GM19463 (cell line): ENCODE measurements at regions not wholly inside any gene's neighbourhood (a gene's known extent, or its start where the extent isn't known, plus 50 kb on each side); places are given as distances from the start of the nearest gene placed in this dataset.

Experiments
- ATAC-seq: cut with Tn5 transposase; IDR thresholded peaks from one replicate; pipeline ENCODE4 v1.9.1; 2021; ENCODE audit warnings: mild to moderate bottlenecking, moderate library complexity; ENCODE audit not compliant: unreplicated experiment

- no peak for ATAC-seq
Measured at GRCh38 chr5:54774281-54775170, 210.9 kb downstream of the ESM1 start.

GRCh38 chr5:54772684-54773083, 212.7 kb downstream of the ESM1 start:
- no peak for ATAC-seq

- no peak for ATAC-seq
Measured at GRCh38 chr5:54772231-54772630, 213.2 kb downstream of the ESM1 start.

GRCh38 chr5:54769746-54770145, 215.6 kb downstream of the ESM1 start:
- ATAC-seq: no peak

- no peak for ATAC-seq
Measured at GRCh38 chr5:54769072-54769471, 216.3 kb downstream of the ESM1 start.

- ATAC-seq: no peak
Measured at GRCh38 chr5:54766748-54767147, 218.6 kb downstream of the ESM1 start.

- no peak for ATAC-seq
Measured at GRCh38 chr5:54765165-54766028, 220.0 kb downstream of the ESM1 start.

GRCh38 chr5:54764102-54765090, 221.0 kb downstream of the ESM1 start:
- no peak for ATAC-seq

GRCh38 chr5:54761213-54761701, 224.1 kb downstream of the ESM1 start:
- no peak for ATAC-seq

- ATAC-seq: no peak
Measured at GRCh38 chr5:54760182-54760935, 225.0 kb downstream of the ESM1 start.

- ATAC-seq: no peak
Measured at GRCh38 chr5:54758038-54758437, 227.4 kb downstream of the ESM1 start.

- no peak for ATAC-seq
Measured at GRCh38 chr5:54757541-54757940, 227.9 kb downstream of the ESM1 start.

GRCh38 chr5:54756796-54757402, 228.5 kb downstream of the ESM1 start:
- ATAC-seq: no peak

- no peak for ATAC-seq
Measured at GRCh38 chr5:54756301-54756700, 229.1 kb downstream of the ESM1 start.

- no peak for ATAC-seq
Measured at GRCh38 chr5:54754878-54755277, 230.5 kb downstream of the ESM1 start.

GRCh38 chr5:54754420-54754819, 231.0 kb downstream of the ESM1 start:
- no peak for ATAC-seq

GRCh38 chr5:54753753-54754152, 231.6 kb downstream of the ESM1 start:
- ATAC-seq: no peak

- peak; percentile 50 for ATAC-seq
Measured at GRCh38 chr5:54753034-54753433, 232.4 kb downstream of the ESM1 start.

GRCh38 chr5:54748527-54748926, 231.0 kb downstream of the SNX18 start:
- no peak for ATAC-seq
